ENCODE measurements at regions not wholly inside any gene's neighbourhood (a gene's known extent, or its start where the extent isn't known, plus 50 kb on each side); places are given as distances from the start of the nearest gene placed in this dataset.
"Not testable (repeated sequence)": the region's sequence is repeated elsewhere in the genome, so short reads cannot be mapped to it uniquely, and the experiment has no call there.

GRCh38 chr9:104980039-104980654, 52.2 kb upstream of the ABCA1 start:
- no peak for DNase-seq (ENCODE audit: low read depth)

GRCh38 chr9:104981543-104982129, 53.7 kb upstream of the ABCA1 start:
- DNase-seq (ENCODE audit: low read depth): no peak

GRCh38 chr9:104982543-104982942, 54.6 kb upstream of the ABCA1 start:
- DNase-seq (ENCODE audit: low read depth): no peak

GRCh38 chr9:104983491-104983890, 55.5 kb upstream of the ABCA1 start:
- no peak for DNase-seq (ENCODE audit: low read depth)

- no peak for DNase-seq (ENCODE audit: low read depth)
These were observed 56.2 kb upstream of the ABCA1 start for GRCh38 chr9:104984121-104984520.

GRCh38 chr9:104984542-104984941, 56.6 kb upstream of the ABCA1 start:
- no peak for DNase-seq (ENCODE audit: low read depth)

- DNase-seq (ENCODE audit: low read depth): no peak
These were observed 57.0 kb upstream of the ABCA1 start for GRCh38 chr9:104984948-104985347.

- no peak for DNase-seq (ENCODE audit: low read depth)
These were observed 58.1 kb upstream of the ABCA1 start for GRCh38 chr9:104986096-104986495.

GRCh38 chr9:104987743-104988142, 59.8 kb upstream of the ABCA1 start:
- no peak for DNase-seq (ENCODE audit: low read depth)

- no peak for DNase-seq (ENCODE audit: low read depth)
These were observed 60.6 kb upstream of the ABCA1 start for GRCh38 chr9:104988539-104988938.

GRCh38 chr9:104991144-104991953, 63.4 kb upstream of the ABCA1 start:
- peak; percentile 96 for DNase-seq (ENCODE audit: low read depth)

GRCh38 chr9:104992659-104993058, 64.7 kb upstream of the ABCA1 start:
- DNase-seq (ENCODE audit: low read depth): no peak

GRCh38 chr9:104993291-104993963, 65.5 kb upstream of the ABCA1 start:
- DNase-seq (ENCODE audit: low read depth): peak; percentile 71

GRCh38 chr9:104997536-104997935, 69.6 kb upstream of the ABCA1 start:
- peak; percentile 36 for DNase-seq (ENCODE audit: low read depth)

- no peak for DNase-seq (ENCODE audit: low read depth)
These were observed 71.2 kb upstream of the ABCA1 start for GRCh38 chr9:104999136-104999535.

GRCh38 chr9:105000529-105000928, 72.6 kb upstream of the ABCA1 start:
- not testable (repeated sequence) for DNase-seq (ENCODE audit: low read depth)

- DNase-seq (ENCODE audit: low read depth): no peak
These were observed 76.6 kb upstream of the ABCA1 start for GRCh38 chr9:105004466-105005090.

- DNase-seq (ENCODE audit: low read depth): no peak
These were observed 77.2 kb upstream of the ABCA1 start for GRCh38 chr9:105005186-105005585.

- no peak for DNase-seq (ENCODE audit: low read depth)
These were observed 78.6 kb upstream of the ABCA1 start for GRCh38 chr9:105006514-105006913.

GRCh38 chr9:105007143-105007542, 79.2 kb upstream of the ABCA1 start:
- peak; percentile 90 for DNase-seq (ENCODE audit: low read depth)

GRCh38 chr9:105010089-105010488, 82.1 kb upstream of the ABCA1 start:
- not testable (repeated sequence) for DNase-seq (ENCODE audit: low read depth)

- DNase-seq (ENCODE audit: low read depth): no peak
These were observed 94.0 kb upstream of the ABCA1 start for GRCh38 chr9:105021917-105022316.

Measured in LHCN-M2 (cell line).